Daoy (cell line): ENCODE measurements at regions not wholly inside any gene's neighbourhood (a gene's known extent, or its start where the extent isn't known, plus 50 kb on each side); places are given as distances from the start of the nearest gene placed in this dataset.

Experiments
- DNase-seq: peaks from one replicate; pipeline ENCODE4 v3.0.0-alpha.2; 2015; ENCODE audit warnings: low read depth

GRCh38 chr18:40789286-40789685 is 1165.7 kb upstream of the PIK3C3 start:
- no peak for DNase-seq

GRCh38 chr18:40782453-40783130 is 1172.4 kb upstream of the PIK3C3 start:
- DNase-seq, result no peak

- no peak for DNase-seq
Measured at GRCh38 chr18:40769786-40770185, 1185.2 kb upstream of the PIK3C3 start.

GRCh38 chr18:40760251-40760650 is 1194.8 kb upstream of the PIK3C3 start:
- DNase-seq, result no peak

GRCh38 chr18:40754477-40754876 is 1200.6 kb upstream of the PIK3C3 start:
- no peak for DNase-seq

GRCh38 chr18:40752316-40752715 is 1202.7 kb upstream of the PIK3C3 start:
- DNase-seq, result no peak

- no peak for DNase-seq
Measured at GRCh38 chr18:40751186-40751585, 1203.8 kb upstream of the PIK3C3 start.

- DNase-seq, result no peak
Measured at GRCh38 chr18:40739029-40739428, 1216.0 kb upstream of the PIK3C3 start.

- DNase-seq, result no peak
Measured at GRCh38 chr18:40738321-40738880, 1216.6 kb upstream of the PIK3C3 start.

GRCh38 chr18:40708726-40709125 is 1246.3 kb upstream of the PIK3C3 start:
- no peak for DNase-seq

GRCh38 chr18:40707797-40708196 is 1247.2 kb upstream of the PIK3C3 start:
- no peak for DNase-seq

GRCh38 chr18:40698129-40698528 is 1256.9 kb upstream of the PIK3C3 start:
- DNase-seq, result no peak

GRCh38 chr18:40695526-40695925 is 1259.5 kb upstream of the PIK3C3 start:
- no peak for DNase-seq

GRCh38 chr18:40692871-40693270 is 1262.2 kb upstream of the PIK3C3 start:
- DNase-seq, result no peak

- no peak for DNase-seq
Measured at GRCh38 chr18:40690062-40690461, 1265.0 kb upstream of the PIK3C3 start.

GRCh38 chr18:40687399-40687798 is 1267.6 kb upstream of the PIK3C3 start:
- no peak for DNase-seq

- no peak for DNase-seq
Measured at GRCh38 chr18:40686836-40687235, 1268.2 kb upstream of the PIK3C3 start.

- no peak for DNase-seq
Measured at GRCh38 chr18:40685219-40685618, 1269.8 kb upstream of the PIK3C3 start.

- no peak for DNase-seq
Measured at GRCh38 chr18:40678318-40678717, 1276.7 kb upstream of the PIK3C3 start.

GRCh38 chr18:40676668-40677067 is 1278.4 kb upstream of the PIK3C3 start:
- no peak for DNase-seq

- no peak for DNase-seq
Measured at GRCh38 chr18:40673150-40673549, 1281.9 kb upstream of the PIK3C3 start.

- no peak for DNase-seq
Measured at GRCh38 chr18:40672590-40672989, 1282.4 kb upstream of the PIK3C3 start.

- DNase-seq, result no peak
Measured at GRCh38 chr18:40670668-40671375, 1284.2 kb upstream of the PIK3C3 start.
